ENCODE measurements at regions not wholly inside any gene's neighbourhood (a gene's known extent, or its start where the extent isn't known, plus 50 kb on each side); places are given as distances from the start of the nearest gene placed in this dataset.

- Mint-ChIP-seq H3K4me3 (no peak overlapping the region), H3K36me3 (no peaks in the 10 kb centered on the region), H3K9me3 (peaks cover 10% of the 10 kb centered on the region), H3K4me1 (no peaks in the 10 kb centered on the region), H3K27me3 (ENCODE audit: low read depth) (no peaks in the 10 kb centered on the region), H3K27ac (no peak overlapping the region)
- TF ChIP-seq ESRRA (CRISPR knock-in tag; IDR thresholded peaks at IDR 0.05; ENCODE audit: borderline replicate concordance) (no peak), RELA (CRISPR knock-in tag; IDR thresholded peaks at IDR 0.05; ENCODE audit: borderline replicate concordance) (no peak), MXD4 (CRISPR knock-in tag; IDR thresholded peaks at IDR 0.05; ENCODE audit: borderline replicate concordance) (no peak), JAZF1 (CRISPR knock-in tag; IDR thresholded peaks at IDR 0.05) (no peak), IRF1 (CRISPR knock-in tag; IDR thresholded peaks at IDR 0.05) (no peak), SOX15 (CRISPR knock-in tag; IDR thresholded peaks at IDR 0.05) (no peak), NFATC4 (CRISPR knock-in tag; IDR thresholded peaks at IDR 0.05) (no peak), ZNF121 (CRISPR knock-in tag; IDR thresholded peaks at IDR 0.05) (no peak), AFF4 (CRISPR knock-in tag; IDR thresholded peaks at IDR 0.05; ENCODE audit: borderline replicate concordance) (no peak), FOXP1 (CRISPR knock-in tag; IDR thresholded peaks at IDR 0.05; ENCODE audit: borderline replicate concordance) (no peak), HMGXB4 (CRISPR knock-in tag; IDR thresholded peaks at IDR 0.05) (no peak)
- TF ChIP-seq, protein P1, sequence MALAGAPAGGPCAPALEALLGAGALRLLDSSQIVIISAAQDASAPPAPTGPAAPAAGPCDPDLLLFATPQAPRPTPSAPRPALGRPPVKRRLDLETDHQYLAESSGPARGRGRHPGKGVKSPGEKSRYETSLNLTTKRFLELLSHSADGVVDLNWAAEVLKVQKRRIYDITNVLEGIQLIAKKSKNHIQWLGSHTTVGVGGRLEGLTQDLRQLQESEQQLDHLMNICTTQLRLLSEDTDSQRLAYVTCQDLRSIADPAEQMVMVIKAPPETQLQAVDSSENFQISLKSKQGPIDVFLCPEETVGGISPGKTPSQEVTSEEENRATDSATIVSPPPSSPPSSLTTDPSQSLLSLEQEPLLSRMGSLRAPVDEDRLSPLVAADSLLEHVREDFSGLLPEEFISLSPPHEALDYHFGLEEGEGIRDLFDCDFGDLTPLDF (CRISPR knock-in tag; IDR thresholded peaks at IDR 0.05): no peak
- TF ChIP-seq, protein P2, sequence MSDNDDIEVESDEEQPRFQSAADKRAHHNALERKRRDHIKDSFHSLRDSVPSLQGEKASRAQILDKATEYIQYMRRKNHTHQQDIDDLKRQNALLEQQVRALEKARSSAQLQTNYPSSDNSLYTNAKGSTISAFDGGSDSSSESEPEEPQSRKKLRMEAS (CRISPR knock-in tag; IDR thresholded peaks at IDR 0.05): no peak
- TF ChIP-seq, protein P3, sequence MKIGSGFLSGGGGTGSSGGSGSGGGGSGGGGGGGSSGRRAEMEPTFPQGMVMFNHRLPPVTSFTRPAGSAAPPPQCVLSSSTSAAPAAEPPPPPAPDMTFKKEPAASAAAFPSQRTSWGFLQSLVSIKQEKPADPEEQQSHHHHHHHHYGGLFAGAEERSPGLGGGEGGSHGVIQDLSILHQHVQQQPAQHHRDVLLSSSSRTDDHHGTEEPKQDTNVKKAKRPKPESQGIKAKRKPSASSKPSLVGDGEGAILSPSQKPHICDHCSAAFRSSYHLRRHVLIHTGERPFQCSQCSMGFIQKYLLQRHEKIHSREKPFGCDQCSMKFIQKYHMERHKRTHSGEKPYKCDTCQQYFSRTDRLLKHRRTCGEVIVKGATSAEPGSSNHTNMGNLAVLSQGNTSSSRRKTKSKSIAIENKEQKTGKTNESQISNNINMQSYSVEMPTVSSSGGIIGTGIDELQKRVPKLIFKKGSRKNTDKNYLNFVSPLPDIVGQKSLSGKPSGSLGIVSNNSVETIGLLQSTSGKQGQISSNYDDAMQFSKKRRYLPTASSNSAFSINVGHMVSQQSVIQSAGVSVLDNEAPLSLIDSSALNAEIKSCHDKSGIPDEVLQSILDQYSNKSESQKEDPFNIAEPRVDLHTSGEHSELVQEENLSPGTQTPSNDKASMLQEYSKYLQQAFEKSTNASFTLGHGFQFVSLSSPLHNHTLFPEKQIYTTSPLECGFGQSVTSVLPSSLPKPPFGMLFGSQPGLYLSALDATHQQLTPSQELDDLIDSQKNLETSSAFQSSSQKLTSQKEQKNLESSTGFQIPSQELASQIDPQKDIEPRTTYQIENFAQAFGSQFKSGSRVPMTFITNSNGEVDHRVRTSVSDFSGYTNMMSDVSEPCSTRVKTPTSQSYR (CRISPR knock-in tag; IDR thresholded peaks at IDR 0.05): no peak
- TF ChIP-seq, protein P4, sequence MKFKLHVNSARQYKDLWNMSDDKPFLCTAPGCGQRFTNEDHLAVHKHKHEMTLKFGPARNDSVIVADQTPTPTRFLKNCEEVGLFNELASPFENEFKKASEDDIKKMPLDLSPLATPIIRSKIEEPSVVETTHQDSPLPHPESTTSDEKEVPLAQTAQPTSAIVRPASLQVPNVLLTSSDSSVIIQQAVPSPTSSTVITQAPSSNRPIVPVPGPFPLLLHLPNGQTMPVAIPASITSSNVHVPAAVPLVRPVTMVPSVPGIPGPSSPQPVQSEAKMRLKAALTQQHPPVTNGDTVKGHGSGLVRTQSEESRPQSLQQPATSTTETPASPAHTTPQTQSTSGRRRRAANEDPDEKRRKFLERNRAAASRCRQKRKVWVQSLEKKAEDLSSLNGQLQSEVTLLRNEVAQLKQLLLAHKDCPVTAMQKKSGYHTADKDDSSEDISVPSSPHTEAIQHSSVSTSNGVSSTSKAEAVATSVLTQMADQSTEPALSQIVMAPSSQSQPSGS (CRISPR knock-in tag; IDR thresholded peaks at IDR 0.05; ENCODE audit: borderline replicate concordance, low read depth): no peak
- TF ChIP-seq, protein P5, sequence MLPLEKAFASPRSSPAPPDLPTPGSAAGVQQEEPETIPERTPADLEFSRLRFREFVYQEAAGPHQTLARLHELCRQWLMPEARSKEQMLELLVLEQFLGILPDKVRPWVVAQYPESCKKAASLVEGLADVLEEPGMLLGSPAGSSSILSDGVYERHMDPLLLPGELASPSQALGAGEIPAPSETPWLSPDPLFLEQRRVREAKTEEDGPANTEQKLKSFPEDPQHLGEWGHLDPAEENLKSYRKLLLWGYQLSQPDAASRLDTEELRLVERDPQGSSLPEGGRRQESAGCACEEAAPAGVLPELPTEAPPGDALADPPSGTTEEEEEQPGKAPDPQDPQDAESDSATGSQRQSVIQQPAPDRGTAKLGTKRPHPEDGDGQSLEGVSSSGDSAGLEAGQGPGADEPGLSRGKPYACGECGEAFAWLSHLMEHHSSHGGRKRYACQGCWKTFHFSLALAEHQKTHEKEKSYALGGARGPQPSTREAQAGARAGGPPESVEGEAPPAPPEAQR (CRISPR knock-in tag; IDR thresholded peaks at IDR 0.05): no peak
- ChIA-PET CTCF (interaction anchor here (0.9 to 2.0 kb wide), 6 partner anchors 8 to 384 kb away, joined by 3 to 6 read pairs (median 4); no protein-coding TSS in a partner anchor), POLR2A (no interaction called here)
- ATAC-seq (no peak), DNase-seq (ENCODE audit: low spot score) (no peak)
Observed at GRCh38 chr16:17544304-17544703, 73.5 kb upstream of the XYLT1 start.

Data from WTC11 (cell line).